T-helper 2 cell treated with Interferon-gamma antibody and Interleukin-4, amounts not matched to agents 5 μg/mL and 100 μg/mL, for 36 hours (primary cell): ENCODE measurements at regions not wholly inside any gene's neighbourhood (a gene's known extent, or its start where the extent isn't known, plus 50 kb on each side); places are given as distances from the start of the nearest gene placed in this dataset.

Experiments
- DNase-seq: peaks from one replicate; pipeline ENCODE4 v3.0.0; 2021; ENCODE audit warnings: low spot score
- H3K27ac Mint-ChIP-seq: one replicate; pipeline ENCODE4 v1.8.0; 2021; ENCODE audit warnings: mild to moderate bottlenecking, mixed read lengths
- H3K27me3 Mint-ChIP-seq: one replicate; pipeline ENCODE4 v1.8.0; 2021; ENCODE audit warnings: low read depth, mixed read lengths
- H3K36me3 Mint-ChIP-seq: one replicate; pipeline ENCODE4 v1.8.0; 2021; ENCODE audit warnings: low read depth, mixed read lengths
- H3K4me1 Mint-ChIP-seq: one replicate; pipeline ENCODE4 v1.8.0; 2021; ENCODE audit warnings: low read depth, mixed read lengths
- H3K4me3 Mint-ChIP-seq: one replicate; pipeline ENCODE4 v1.8.0; 2022; ENCODE audit warnings: mild to moderate bottlenecking, moderate library complexity, mixed read lengths
- H3K9me3 Mint-ChIP-seq: one replicate; pipeline ENCODE4 v1.8.0; 2021; ENCODE audit warnings: mixed read lengths

DNA sequence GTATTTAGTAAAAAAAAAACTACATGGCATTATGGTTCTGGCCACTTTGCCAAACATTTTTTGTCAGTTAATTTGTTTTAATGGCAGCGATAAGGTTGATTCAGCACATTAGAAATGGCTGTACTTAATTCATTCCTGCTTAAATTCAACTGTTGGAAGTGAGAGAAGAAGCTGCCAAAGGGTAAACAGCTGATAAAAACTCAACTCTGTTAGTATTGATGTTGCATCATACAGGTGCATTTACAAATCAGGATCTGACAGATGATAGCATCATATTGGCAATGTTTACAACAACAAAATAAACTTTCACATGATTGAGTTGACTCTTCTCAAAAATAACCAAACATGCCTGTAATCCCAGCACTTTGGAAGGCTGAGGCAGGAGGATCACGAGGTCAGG is 444.3 kb downstream of the IPMK start:
- Mint-ChIP-seq H3K27ac (no peak overlapping the region), H3K4me1 (no peaks in the 10 kb centered on the region), H3K27me3 (no peaks in the 10 kb centered on the region), H3K36me3 (no peaks in the 10 kb centered on the region), H3K4me3 (no peak overlapping the region), H3K9me3 (no peaks in the 10 kb centered on the region)
- DNase-seq: no peak

DNA sequence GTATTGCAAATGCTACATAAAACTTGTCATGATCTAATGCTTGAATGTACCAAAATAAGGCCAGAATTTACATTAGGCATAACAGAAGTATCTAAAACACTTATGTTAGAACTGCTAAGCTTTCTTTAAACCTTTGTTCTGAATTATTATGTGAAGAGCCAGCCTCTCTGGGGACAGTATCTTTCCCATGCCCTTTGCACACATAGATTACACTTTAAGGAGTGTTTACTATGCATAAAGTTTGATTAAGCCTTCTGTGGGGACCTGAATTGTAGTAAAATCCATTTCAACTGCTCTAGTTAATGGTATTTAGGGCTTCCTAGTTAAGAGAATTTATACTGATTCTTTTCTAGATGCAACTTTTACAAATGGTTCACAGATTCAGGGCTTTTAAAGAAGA is 444.7 kb downstream of the IPMK start:
- Mint-ChIP-seq H3K9me3 (no peaks in the 10 kb centered on the region), H3K4me3 (no peak overlapping the region), H3K4me1 (no peaks in the 10 kb centered on the region), H3K27me3 (no peaks in the 10 kb centered on the region), H3K36me3 (no peaks in the 10 kb centered on the region), H3K27ac (no peak overlapping the region)
- DNase-seq: no peak

DNA sequence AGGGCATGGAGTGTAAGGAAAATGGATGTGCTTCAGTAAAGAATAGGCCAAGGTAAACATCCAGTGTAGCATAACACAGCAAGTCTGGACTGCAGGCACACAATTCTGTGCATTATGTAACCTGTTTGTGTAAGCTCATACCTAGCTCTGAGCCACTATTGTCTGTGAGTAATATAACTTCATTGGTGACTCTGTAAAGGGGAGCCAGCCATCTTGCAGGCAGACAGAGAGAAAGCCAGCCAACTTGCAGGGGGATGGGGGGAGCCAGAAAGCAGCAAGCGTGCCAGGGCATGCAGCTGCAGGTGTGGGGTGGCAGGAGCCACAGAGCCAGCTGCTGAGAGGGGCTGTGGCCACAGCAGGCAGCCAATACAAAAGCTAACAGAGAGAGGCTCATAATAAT is 449.2 kb downstream of the IPMK start:
- Mint-ChIP-seq H3K4me3 (no peak overlapping the region), H3K9me3 (no peaks in the 10 kb centered on the region), H3K27me3 (no peaks in the 10 kb centered on the region), H3K4me1 (no peaks in the 10 kb centered on the region), H3K36me3 (no peaks in the 10 kb centered on the region), H3K27ac (no peak overlapping the region)
- DNase-seq: no peak

DNA sequence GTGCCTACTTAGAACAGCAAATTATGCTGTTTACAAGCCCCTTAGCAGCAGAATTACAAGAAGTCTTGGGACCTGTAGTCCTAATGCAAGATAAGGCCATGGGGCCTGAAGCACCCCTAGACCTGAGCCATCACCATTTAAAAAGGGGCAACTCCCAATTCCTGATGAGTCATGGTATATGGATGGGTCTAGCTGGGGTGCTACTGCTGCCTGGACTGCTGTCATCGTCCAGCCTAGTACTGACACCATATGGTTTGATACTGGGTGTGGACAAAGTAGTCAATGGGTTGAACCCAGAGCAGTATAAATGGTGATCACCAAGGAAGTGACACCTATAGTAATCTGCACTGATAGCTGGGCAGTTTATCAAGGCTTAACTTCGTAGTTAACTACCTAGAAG is 450.0 kb downstream of the IPMK start:
- no peaks in the 10 kb centered on the region for H3K4me1 Mint-ChIP-seq
- H3K9me3 Mint-ChIP-seq: no peaks in the 10 kb centered on the region
- no peaks in the 10 kb centered on the region for H3K36me3 Mint-ChIP-seq
- H3K27me3 Mint-ChIP-seq: no peaks in the 10 kb centered on the region
- H3K4me3 Mint-ChIP-seq: no peak overlapping the region
- no peak for DNase-seq
- no peak overlapping the region for H3K27ac Mint-ChIP-seq

DNA sequence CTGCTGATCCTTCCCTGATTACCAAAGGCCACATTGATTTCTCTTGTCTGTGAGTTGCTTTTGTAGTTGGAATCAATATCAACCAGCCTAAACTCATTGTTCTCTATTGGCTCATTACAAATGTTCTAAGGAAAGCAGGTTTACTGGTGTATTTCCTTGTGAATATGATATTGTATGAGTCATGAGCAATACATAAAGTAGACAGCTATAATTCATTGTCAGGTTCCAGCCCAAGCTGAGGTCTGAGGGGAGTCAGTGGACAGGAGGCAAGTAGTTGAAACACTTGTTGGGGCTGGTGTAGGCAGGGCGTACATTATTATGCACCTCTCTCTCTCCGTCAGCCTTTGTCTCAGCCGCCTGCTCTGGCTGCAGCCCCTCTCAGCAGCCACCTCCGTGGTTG is 451.7 kb downstream of the IPMK start:
- H3K27me3 Mint-ChIP-seq: no peaks in the 10 kb centered on the region
- H3K36me3 Mint-ChIP-seq: no peaks in the 10 kb centered on the region
- H3K27ac Mint-ChIP-seq: no peak overlapping the region
- no peak overlapping the region for H3K4me3 Mint-ChIP-seq
- DNase-seq: no peak
- H3K9me3 Mint-ChIP-seq: no peaks in the 10 kb centered on the region
- H3K4me1 Mint-ChIP-seq: no peaks in the 10 kb centered on the region

DNA sequence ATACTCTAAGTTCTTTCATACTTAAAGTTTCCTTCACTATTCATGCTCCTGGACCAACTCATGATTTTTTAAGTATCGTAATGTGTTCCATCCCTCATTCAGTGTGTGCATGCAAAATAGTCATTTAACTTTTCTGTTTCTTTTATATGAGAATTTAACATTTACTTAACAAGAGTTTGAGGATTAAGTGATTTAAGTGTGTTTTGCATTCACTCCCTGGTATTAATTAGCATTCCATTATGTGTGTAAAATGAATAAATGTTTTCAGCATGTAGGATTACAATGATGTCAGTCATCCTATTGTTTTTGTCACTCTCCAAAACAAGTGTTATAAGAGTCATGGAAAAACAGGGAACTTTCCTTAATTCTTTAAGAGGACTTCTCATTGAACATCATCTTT is 457.7 kb downstream of the IPMK start:
- H3K4me1 Mint-ChIP-seq: no peaks in the 10 kb centered on the region
- H3K4me3 Mint-ChIP-seq: no peak overlapping the region
- H3K9me3 Mint-ChIP-seq: no peaks in the 10 kb centered on the region
- no peak overlapping the region for H3K27ac Mint-ChIP-seq
- H3K27me3 Mint-ChIP-seq: no peaks in the 10 kb centered on the region
- H3K36me3 Mint-ChIP-seq: no peaks in the 10 kb centered on the region
- DNase-seq: no peak

DNA sequence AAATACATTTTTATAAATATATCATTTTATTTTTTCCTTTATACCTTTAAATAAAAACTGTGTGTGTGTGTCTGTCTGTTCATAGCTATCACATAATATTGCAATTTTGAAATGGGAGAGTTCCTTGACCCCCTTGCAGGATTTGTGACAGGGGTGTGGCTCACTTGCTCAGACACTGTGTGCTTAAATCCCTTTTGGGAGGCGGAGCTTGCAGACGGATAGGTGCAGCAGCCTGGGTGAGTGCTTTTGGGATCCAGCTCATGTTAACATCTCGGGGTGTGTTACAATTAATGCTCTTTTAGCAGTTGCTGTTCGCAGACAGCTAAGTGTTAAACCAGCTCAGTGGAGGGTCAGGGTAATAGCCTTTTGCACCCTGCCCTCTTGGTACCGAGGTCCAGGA is 459.8 kb downstream of the IPMK start:
- H3K27me3 Mint-ChIP-seq: no peaks in the 10 kb centered on the region
- H3K4me3 Mint-ChIP-seq: no peak overlapping the region
- no peaks in the 10 kb centered on the region for H3K9me3 Mint-ChIP-seq
- no peaks in the 10 kb centered on the region for H3K4me1 Mint-ChIP-seq
- no peaks in the 10 kb centered on the region for H3K36me3 Mint-ChIP-seq
- DNase-seq: no peak
- H3K27ac Mint-ChIP-seq: no peak overlapping the region

DNA sequence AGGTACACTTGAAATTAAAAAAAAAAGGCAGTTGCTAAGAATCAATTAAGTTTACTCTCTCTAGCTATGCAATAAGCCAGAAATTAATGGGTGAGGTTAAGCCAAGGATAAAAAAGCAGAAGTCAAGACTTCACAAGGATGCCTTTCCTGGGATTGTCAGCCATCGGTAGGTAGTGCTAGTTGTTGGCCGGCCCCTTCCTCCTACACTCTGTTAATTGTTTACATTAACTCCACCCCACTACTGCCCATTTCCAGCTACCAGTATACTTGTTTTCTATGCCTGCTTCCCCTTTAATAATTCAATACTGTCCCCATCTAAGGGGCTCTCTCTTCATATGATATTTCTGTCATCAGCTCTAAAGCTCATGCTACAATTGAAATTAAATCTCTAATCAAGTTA is 461.0 kb downstream of the IPMK start:
- H3K9me3 Mint-ChIP-seq: no peaks in the 10 kb centered on the region
- no peak overlapping the region for H3K27ac Mint-ChIP-seq
- no peaks in the 10 kb centered on the region for H3K36me3 Mint-ChIP-seq
- H3K4me3 Mint-ChIP-seq: no peak overlapping the region
- DNase-seq: no peak
- no peaks in the 10 kb centered on the region for H3K4me1 Mint-ChIP-seq
- H3K27me3 Mint-ChIP-seq: no peaks in the 10 kb centered on the region

DNA sequence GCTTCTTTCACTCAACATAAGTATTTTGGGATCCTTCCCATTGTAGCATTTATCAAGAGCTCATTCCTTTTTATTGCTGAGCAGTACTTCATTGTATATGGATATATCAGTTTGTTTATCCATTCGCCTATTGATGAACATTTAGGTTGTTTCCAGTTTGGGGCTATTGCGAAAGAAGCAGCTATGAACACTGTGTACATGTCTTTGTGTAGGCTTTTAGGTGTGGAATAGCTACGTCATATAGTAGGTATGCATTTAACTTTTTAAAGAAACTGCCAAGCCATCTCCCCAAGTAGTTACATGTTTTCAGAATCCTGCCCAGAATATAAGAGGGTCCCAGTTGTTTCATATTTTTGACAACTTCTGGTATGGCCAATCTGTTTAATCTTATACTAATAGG is 468.1 kb downstream of the IPMK start:
- no peaks in the 10 kb centered on the region for H3K27me3 Mint-ChIP-seq
- no peaks in the 10 kb centered on the region for H3K36me3 Mint-ChIP-seq
- no peak overlapping the region for H3K4me3 Mint-ChIP-seq
- no peak overlapping the region for H3K27ac Mint-ChIP-seq
- no peaks in the 10 kb centered on the region for H3K9me3 Mint-ChIP-seq
- H3K4me1 Mint-ChIP-seq: no peaks in the 10 kb centered on the region
- DNase-seq: no peak

DNA sequence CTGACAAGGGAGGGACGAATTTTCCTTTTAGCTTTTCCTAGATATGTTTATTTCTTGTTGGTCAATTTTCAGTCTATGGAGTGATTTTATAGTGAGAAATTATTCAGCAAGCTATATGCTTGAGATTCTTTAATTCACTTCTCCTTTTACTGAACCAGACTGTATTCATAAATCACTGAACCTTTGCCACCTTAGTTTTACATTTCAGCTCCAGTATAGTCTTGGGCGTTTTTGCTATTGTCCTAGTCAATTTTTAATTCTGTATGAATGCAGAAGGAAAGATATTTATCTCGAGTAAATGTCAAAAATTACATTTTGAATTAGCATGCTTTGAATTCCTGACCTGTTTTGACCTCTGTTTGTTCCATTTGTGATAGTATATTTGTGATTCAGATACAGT is 468.9 kb downstream of the IPMK start:
- Mint-ChIP-seq H3K27me3 (no peaks in the 10 kb centered on the region), H3K9me3 (no peaks in the 10 kb centered on the region), H3K36me3 (no peaks in the 10 kb centered on the region), H3K4me3 (no peak overlapping the region), H3K4me1 (no peaks in the 10 kb centered on the region), H3K27ac (no peak overlapping the region)
- DNase-seq: no peak

DNA sequence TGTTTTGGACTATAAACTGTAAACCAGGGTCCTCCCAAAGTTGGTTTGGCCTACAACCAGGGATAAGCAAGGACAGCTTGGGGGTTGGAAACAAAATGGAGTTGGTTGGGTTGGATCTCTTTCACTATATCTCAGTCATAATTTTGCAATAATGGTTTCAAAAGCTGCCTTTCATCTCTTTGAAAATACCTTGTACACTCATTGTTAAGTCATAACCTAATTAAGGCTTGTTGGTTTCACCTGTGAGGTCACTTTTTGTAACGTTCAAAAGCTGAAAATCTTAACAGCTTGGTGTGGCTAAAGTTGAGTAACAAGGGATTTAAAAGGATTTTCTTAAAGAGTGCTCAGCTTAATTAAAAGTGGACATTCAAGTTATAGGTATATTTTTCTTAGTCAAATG is 476.1 kb downstream of the IPMK start:
- H3K4me3 Mint-ChIP-seq: no peak overlapping the region
- no peak overlapping the region for H3K27ac Mint-ChIP-seq
- H3K4me1 Mint-ChIP-seq: no peaks in the 10 kb centered on the region
- DNase-seq: no peak
- peaks cover 23% of the 10 kb centered on the region for H3K9me3 Mint-ChIP-seq
- no peaks in the 10 kb centered on the region for H3K36me3 Mint-ChIP-seq
- H3K27me3 Mint-ChIP-seq: no peaks in the 10 kb centered on the region

DNA sequence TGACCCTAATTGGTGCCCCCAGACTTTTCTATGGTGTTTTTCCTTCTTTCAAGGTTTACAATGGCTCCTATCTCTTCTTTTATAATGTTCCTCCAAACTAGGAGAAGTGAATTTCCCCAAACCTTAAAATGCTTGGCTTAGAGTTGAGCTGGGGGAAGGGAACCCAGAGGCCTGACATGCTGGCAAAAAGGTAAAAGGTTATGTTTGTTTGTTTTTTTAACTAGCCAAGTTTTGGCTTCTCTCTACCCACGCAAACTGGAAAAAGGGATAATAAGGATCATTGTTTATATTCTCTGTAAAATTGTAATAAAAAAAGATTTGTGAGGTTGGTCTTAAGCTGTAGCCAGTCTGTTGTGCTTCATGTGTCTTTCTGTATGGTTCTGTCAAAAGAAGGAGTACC is 477.0 kb downstream of the IPMK start:
- no peak overlapping the region for H3K27ac Mint-ChIP-seq
- no peaks in the 10 kb centered on the region for H3K4me1 Mint-ChIP-seq
- H3K4me3 Mint-ChIP-seq: no peak overlapping the region
- no peak for DNase-seq
- H3K36me3 Mint-ChIP-seq: no peaks in the 10 kb centered on the region
- H3K27me3 Mint-ChIP-seq: no peaks in the 10 kb centered on the region
- peaks cover 25% of the 10 kb centered on the region for H3K9me3 Mint-ChIP-seq

DNA sequence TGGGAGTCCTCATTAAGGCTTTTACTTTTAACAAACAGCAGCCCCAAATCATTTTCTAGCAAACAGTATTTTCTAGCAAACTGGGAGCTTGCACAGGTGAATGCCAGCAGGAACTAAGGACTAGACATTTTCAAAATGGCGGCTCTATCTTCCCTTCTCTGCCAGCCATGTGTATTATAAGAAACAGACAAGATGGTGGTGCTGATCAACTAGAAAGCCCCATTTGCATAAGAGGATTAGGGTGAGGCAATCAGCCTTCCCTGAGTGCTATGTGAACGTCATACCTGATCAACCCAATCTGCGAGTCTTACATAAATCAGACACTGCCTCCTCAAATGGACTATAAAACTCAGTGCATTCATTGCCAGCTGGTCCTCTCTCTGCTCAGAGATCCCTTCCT is 479.6 kb downstream of the IPMK start:
- Mint-ChIP-seq H3K9me3 (peaks cover 25% of the 10 kb centered on the region), H3K27me3 (no peaks in the 10 kb centered on the region), H3K27ac (no peak overlapping the region), H3K36me3 (no peaks in the 10 kb centered on the region), H3K4me1 (no peaks in the 10 kb centered on the region), H3K4me3 (no peak overlapping the region)
- DNase-seq: no peak

DNA sequence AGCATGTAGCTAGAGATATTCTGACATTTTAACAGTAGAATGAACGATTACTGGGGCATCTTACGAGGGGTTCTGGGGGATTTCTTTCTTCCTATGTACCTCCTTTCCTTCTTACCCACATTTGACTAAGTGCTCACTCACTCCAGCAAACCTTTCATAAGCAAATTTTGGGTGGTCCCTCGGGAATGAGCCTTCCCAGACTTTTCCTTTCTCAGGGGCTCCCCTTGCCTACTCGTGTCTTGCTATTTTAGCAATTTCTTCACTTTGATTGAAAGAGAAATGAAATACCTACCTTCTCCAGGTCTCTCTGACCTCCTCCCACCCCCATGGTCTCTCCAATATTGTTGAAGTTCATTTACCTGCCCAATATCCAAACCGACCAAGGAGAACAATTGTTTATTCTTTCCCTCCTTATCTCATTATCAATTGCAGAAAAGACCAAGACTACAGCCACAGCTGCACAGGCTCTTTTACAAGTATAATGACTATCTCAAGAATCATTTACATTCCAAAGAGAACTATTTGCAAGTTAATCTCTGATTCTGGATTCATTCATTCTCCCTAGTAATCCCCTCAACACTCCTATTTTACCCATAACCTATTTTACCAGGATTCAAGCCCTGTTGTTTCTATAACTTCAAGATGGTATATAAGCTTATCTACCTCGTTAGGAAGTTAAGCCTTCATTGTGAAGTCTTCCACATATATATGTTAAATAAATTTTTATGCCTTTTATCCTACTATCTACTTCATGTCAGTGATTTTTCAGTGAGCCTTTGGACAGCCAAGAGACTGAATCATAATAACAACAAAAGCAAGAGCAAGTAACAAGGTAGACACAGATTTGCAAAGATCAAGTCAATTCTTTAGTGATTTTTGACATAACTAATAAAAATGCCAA is 480.6 kb downstream of the IPMK start:
- Mint-ChIP-seq H3K9me3 (peaks cover 25% of the 10 kb centered on the region), H3K4me3 (no peak overlapping the region), H3K36me3 (no peaks in the 10 kb centered on the region), H3K27me3 (no peaks in the 10 kb centered on the region), H3K4me1 (no peaks in the 10 kb centered on the region), H3K27ac (no peak overlapping the region)
- DNase-seq: no peak

DNA sequence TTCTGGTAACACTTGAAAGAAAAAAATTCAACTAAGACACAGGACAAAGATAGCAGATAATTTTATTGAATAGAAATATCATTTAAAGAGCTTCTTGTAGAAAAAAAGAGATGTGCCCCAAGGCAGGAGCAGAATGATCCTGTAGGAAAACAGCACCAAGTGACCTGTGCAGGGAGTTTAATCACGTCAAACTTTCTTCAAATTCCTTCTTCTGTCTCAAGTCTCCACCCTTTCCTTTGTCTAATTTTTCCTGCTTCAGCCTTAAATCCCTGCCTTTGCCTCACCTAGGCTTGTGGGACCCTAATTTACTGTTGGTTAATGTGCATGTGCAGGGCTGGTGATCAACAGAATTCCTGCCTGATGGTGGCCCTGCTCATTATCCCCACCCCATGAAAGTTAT is 481.4 kb downstream of the IPMK start:
- no peaks in the 10 kb centered on the region for H3K27me3 Mint-ChIP-seq
- H3K27ac Mint-ChIP-seq: no peak overlapping the region

More for the DNA sequence above, 481.4 kb downstream of the IPMK start:
- H3K9me3 Mint-ChIP-seq: peaks cover 25% of the 10 kb centered on the region
- no peaks in the 10 kb centered on the region for H3K36me3 Mint-ChIP-seq
- no peak for DNase-seq
- no peak overlapping the region for H3K4me3 Mint-ChIP-seq
- no peaks in the 10 kb centered on the region for H3K4me1 Mint-ChIP-seq
